CD14-positive monocyte (primary cell): ENCODE measurements at regions not wholly inside any gene's neighbourhood (a gene's known extent, or its start where the extent isn't known, plus 50 kb on each side); places are given as distances from the start of the nearest gene placed in this dataset.

Experiments
- DNase-seq, 3 donors: peaks; one replicate each; pipeline ENCODE4 v3.0.0-alpha.2; 2011 to 2022
- H2AFZ ChIP-seq: 2 replicates; pipeline ENCODE4 v1.6.0; 2012; ENCODE audit warnings: mild to moderate bottlenecking, low read depth, low read length, inconsistent platforms; ENCODE audit not compliant: insufficient read depth, poor library complexity, severe bottlenecking
- H3K27ac ChIP-seq, 2 donors: 1 replicate in 1 of 2; 2 replicates in 1 of 2; pipeline ENCODE4 v1.5.1; 2012 to 2013; ENCODE audit warnings: low read length in 2 of 2, control low read depth in 1 of 2, inconsistent platforms in 1 of 2, low read depth in 1 of 2, mild to moderate bottlenecking in 1 of 2
- H3K27me3 ChIP-seq, 2 donors: one replicate each; pipeline versions ENCODE4 v1.6.0 to v1.6.1; 2011 to 2013; ENCODE audit warnings: low read length in 2 of 2; ENCODE audit not compliant: control insufficient read depth in 2 of 2, insufficient read depth in 2 of 2
- H3K36me3 ChIP-seq, 2 donors: replicated peaks in 1 of 2; 1 replicate in 1 of 2; 2 replicates in 1 of 2; pipeline versions ENCODE4 v1.5.1 to v1.6.1; 2012 to 2013; ENCODE audit warnings: low read length in 2 of 2, control low read depth in 1 of 2, inconsistent platforms in 1 of 2, mild to moderate bottlenecking in 1 of 2; ENCODE audit not compliant: insufficient read depth in 2 of 2, control insufficient read depth in 1 of 2
- H3K4me1 ChIP-seq, 2 donors: 1 replicate in 1 of 2; 2 replicates in 1 of 2; pipeline versions ENCODE4 v1.5.1 to v1.6.1; 2012 to 2013; ENCODE audit warnings: low read length in 2 of 2, control low read depth in 1 of 2, inconsistent platforms in 1 of 2, mild to moderate bottlenecking in 1 of 2, moderate library complexity in 1 of 2; ENCODE audit not compliant: insufficient read depth in 2 of 2, control insufficient read depth in 1 of 2
- H3K4me2 ChIP-seq: replicated peaks from 2 replicates; pipeline ENCODE3; 2012; ENCODE audit warnings: low read length, moderate library complexity, mild to moderate bottlenecking; ENCODE audit not compliant: poor library complexity, severe bottlenecking; ENCODE audit errors: extremely low read depth
- H3K4me3 ChIP-seq, 3 experiments: fragments of 200-600 bp in 1 of 3; sonication (generic) in 1 of 3; replicated peaks in 1 of 3; 1 replicate in 2 of 3; 2 replicates in 1 of 3; pipeline ENCODE4 v1.5.1; 2011 to 2013; ENCODE audit warnings: low read length in 3 of 3, mild to moderate bottlenecking in 3 of 3, control low read depth in 2 of 3, low read depth in 2 of 3, inconsistent platforms in 1 of 3, moderate library complexity in 1 of 3
- H3K79me2 ChIP-seq: 2 replicates; pipeline ENCODE4 v1.6.0; 2012; ENCODE audit warnings: mild to moderate bottlenecking, control low read depth, inconsistent platforms, low read length, moderate library complexity; ENCODE audit not compliant: insufficient read depth
- H3K9ac ChIP-seq: 2 replicates; pipeline ENCODE4 v1.6.0; 2017; ENCODE audit warnings: low read length, mild to moderate bottlenecking; ENCODE audit not compliant: insufficient read depth, poor library complexity, severe bottlenecking
- H3K9me3 ChIP-seq, 2 donors: replicated peaks in 1 of 2; 1 replicate in 1 of 2; 2 replicates in 1 of 2; pipeline versions ENCODE4 v1.5.1 to v1.6.1; 2012 to 2013; ENCODE audit warnings: low read length in 2 of 2, control low read depth in 1 of 2; ENCODE audit not compliant: control insufficient read depth in 1 of 2, insufficient read depth in 1 of 2
- H4K20me1 ChIP-seq: 2 replicates; pipeline ENCODE4 v1.6.0; 2012; ENCODE audit warnings: mild to moderate bottlenecking, low read length, control low read depth, moderate library complexity; ENCODE audit not compliant: insufficient read depth
- H3K27ac Mint-ChIP-seq, 7 donors: one replicate each; pipeline ENCODE4 v1.8.0; 2020; ENCODE audit warnings: mild to moderate bottlenecking in 7 of 7, mixed read lengths in 7 of 7, moderate library complexity in 6 of 7, inconsistent platforms in 2 of 7
- H3K27me3 Mint-ChIP-seq, 3 donors: one replicate each; pipeline ENCODE4 v1.8.0; 2021 to 2022; ENCODE audit warnings: low read depth in 3 of 3, mild to moderate bottlenecking in 3 of 3, mixed read lengths in 3 of 3, moderate library complexity in 3 of 3, inconsistent platforms in 1 of 3
- H3K36me3 Mint-ChIP-seq, 2 donors: one replicate each; pipeline ENCODE4 v1.8.0; 2020; ENCODE audit warnings: mixed read lengths in 2 of 2, inconsistent platforms in 1 of 2, mild to moderate bottlenecking in 1 of 2
- H3K4me1 Mint-ChIP-seq: one replicate; pipeline ENCODE4 v1.8.0; 2020; ENCODE audit warnings: mild to moderate bottlenecking, mixed read lengths
- H3K4me3 Mint-ChIP-seq, 2 donors: one replicate each; pipeline ENCODE4 v1.8.0; 2020; ENCODE audit warnings: mild to moderate bottlenecking in 2 of 2, mixed read lengths in 2 of 2, moderate library complexity in 1 of 2
- H3K9me3 Mint-ChIP-seq, 7 donors: one replicate each; pipeline ENCODE4 v1.8.0; 2020 to 2022; ENCODE audit warnings: mixed read lengths in 7 of 7, mild to moderate bottlenecking in 6 of 7, moderate library complexity in 6 of 7, inconsistent platforms in 2 of 7
- CTCF ChIP-seq: fragments of 200-600 bp; IDR thresholded peaks from one replicate; pipeline ENCODE4 v1.8.0; 2022; ENCODE audit warnings: antibody characterized with exemption, mild to moderate bottlenecking
- WGBS: methylation state at CpG from one replicate; pipeline ENCODE4 v1.1.5; 2013; ENCODE audit warnings: missing lambda C conversion rate; ENCODE audit not compliant: insufficient coverage; 5-methylcytosine and 5-hydroxymethylcytosine counted together
- intact Hi-C, 2 donors: fragments of 100-400 bp; cut with micrococcal nuclease; formaldehyde crosslinking; loops; one replicate each; pipeline versions ENCODE4 v1.15.0 to v1.15.1; 2023

GRCh38 chr5:110094109-110094508 lies 404.4 kb downstream of the MAN2A1 start:
- no peak for DNase-seq
- H3K4me1 Mint-ChIP-seq, result no peaks in the 10 kb centered on the region
- Histone ChIP-seq H4K20me1 (no peaks in the 10 kb centered on the region), H2AFZ (no peak overlapping the region), H3K9ac (no peak overlapping the region), H3K79me2 (no peaks in the 10 kb centered on the region), H3K27me3 (peaks cover 9 to 28% of the 10 kb centered on the region in 2 donors), H3K4me2 (no peak overlapping the region), H3K9me3 (no peaks in the 10 kb centered on the region), H3K4me3 (no peak overlapping the region), H3K4me1 (no peaks in the 10 kb centered on the region), H3K27ac (no peak overlapping the region), H3K36me3 (no peaks in the 10 kb centered on the region)
- WGBS, result no CpG with 5 or more reads among the region's 2 CpGs
- no peak overlapping the region for H3K27ac Mint-ChIP-seq
- H3K4me3 Mint-ChIP-seq, result no peak overlapping the region
- H3K9me3 Mint-ChIP-seq, result peaks cover 0 to 2% (median 0%) of the 10 kb centered on the region in 7 donors
- intact Hi-C loops, result no loop called here
- no peak for TF ChIP-seq CTCF
- no peaks in the 10 kb centered on the region for H3K36me3 Mint-ChIP-seq
- H3K27me3 Mint-ChIP-seq, result peaks cover 5 to 25% (median 15%) of the 10 kb centered on the region in 3 donors

GRCh38 chr5:110094548-110094947 lies 404.8 kb downstream of the MAN2A1 start:
- Mint-ChIP-seq H3K27ac (no peak overlapping the region), H3K4me1 (no peaks in the 10 kb centered on the region), H3K9me3 (peaks cover 0 to 2% (median 0%) of the 10 kb centered on the region in 7 donors), H3K27me3 (peaks cover 5 to 29% (median 15%) of the 10 kb centered on the region in 3 donors), H3K4me3 (no peak overlapping the region), H3K36me3 (no peaks in the 10 kb centered on the region)
- H3K27ac ChIP-seq, result no peak overlapping the region
- DNase-seq, result no peak
- no peaks in the 10 kb centered on the region for H3K36me3 ChIP-seq
- intact Hi-C loops, result no loop called here
- peaks cover 10 to 32% of the 10 kb centered on the region in 2 donors for H3K27me3 ChIP-seq
- no peak for TF ChIP-seq CTCF
- no peaks in the 10 kb centered on the region for H4K20me1 ChIP-seq
- no peaks in the 10 kb centered on the region for H3K79me2 ChIP-seq
- no peak overlapping the region for H3K4me2 ChIP-seq
- H3K9ac ChIP-seq, result no peak overlapping the region
- H2AFZ ChIP-seq, result no peak overlapping the region
- no peaks in the 10 kb centered on the region for H3K9me3 ChIP-seq
- H3K4me1 ChIP-seq, result no peaks in the 10 kb centered on the region
- H3K4me3 ChIP-seq, result no peak overlapping the region
